ENCODE measurements at regions not wholly inside any gene's neighbourhood (a gene's known extent, or its start where the extent isn't known, plus 50 kb on each side); places are given as distances from the start of the nearest gene placed in this dataset.
"Not testable (repeated sequence)": the region's sequence is repeated elsewhere in the genome, so short reads cannot be mapped to it uniquely, and the experiment has no call there.

GRCh38 chr1:37325509-37326437 is 148.6 kb upstream of the ZC3H12A start:
- DNase-seq, result no peak

DNA sequence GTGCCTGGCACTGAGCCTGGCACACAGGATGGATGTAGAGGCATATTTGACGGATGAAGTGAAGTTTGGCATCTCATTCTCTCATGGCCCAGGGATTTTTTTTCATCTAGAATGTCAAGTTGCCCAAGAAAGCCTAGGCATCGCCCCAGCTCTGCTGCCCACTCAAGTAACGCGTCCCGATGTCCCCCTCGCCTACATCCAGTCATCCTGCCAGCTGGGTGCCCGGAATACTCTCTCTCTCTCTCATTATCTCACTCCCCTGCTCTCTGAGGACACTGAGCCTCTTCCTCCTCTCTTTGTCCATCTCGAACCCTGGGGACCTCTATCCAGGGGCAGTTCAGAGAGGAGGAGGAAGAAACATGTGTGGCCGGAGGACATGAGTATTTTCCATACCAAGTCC is 142.3 kb upstream of the ZC3H12A start:
- no peak for DNase-seq

DNA sequence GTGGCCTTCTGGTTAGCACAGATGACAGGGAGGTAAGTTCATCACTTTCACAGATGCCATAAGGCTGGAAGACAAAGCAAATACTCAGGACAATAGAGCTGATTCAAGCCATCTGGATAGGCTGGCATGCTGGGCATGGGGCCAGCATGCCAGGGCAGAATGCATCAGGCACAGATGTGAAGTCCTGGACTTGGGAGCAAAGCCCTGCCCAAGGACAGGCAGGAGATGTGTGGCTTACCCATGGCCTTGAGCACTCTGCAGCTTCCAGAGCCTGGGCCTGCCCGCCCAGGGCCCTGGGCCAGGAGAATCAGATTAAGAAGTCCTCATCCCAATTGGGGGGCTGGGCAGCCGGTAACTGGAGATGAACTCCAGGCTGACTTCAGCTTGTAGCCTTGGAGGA is 135.7 kb upstream of the ZC3H12A start:
- DNase-seq, result no peak

DNA sequence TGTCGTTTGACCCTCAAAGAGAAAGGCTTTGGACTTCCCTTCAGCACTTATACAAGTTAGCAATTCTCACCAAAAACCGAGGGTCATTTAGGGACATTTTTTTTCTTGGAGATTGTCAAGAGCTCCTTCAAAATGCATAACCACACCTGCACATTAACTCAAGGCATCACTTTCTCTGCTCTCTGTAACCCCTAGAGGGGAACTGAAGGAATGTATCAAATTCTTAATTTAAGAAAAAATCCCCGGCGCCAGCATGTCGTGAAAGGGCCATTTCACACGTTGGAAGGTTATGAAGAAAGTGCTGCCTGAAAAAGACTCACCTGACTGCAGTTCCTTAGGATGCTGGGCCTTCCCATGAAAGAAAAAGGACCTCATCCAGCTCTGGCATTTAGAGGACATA is 131.6 kb upstream of the ZC3H12A start:
- no peak for DNase-seq

- DNase-seq, result no peak
Observed at GRCh38 chr1:37347104-37347649, 127.2 kb upstream of the ZC3H12A start.

DNA sequence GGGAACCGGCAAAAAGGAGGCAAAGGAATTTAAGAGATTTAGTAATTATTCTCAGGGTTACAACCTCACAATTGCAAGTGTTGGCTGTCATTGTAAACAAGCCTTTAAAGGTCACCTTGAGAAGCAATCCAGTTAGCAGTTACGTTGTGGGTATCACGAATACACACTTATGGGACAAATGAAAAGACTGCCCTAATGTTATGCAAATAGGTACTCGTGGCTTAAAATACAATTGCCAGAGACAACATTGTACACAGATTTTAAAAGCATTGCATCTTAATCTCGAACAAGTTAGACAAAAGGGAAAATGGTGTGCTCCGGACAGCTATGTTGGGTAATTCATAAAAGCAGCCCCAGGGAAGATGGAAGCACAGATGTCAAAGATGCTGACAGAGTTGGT is 120.5 kb upstream of the ZC3H12A start:
- DNase-seq, result no peak

DNA sequence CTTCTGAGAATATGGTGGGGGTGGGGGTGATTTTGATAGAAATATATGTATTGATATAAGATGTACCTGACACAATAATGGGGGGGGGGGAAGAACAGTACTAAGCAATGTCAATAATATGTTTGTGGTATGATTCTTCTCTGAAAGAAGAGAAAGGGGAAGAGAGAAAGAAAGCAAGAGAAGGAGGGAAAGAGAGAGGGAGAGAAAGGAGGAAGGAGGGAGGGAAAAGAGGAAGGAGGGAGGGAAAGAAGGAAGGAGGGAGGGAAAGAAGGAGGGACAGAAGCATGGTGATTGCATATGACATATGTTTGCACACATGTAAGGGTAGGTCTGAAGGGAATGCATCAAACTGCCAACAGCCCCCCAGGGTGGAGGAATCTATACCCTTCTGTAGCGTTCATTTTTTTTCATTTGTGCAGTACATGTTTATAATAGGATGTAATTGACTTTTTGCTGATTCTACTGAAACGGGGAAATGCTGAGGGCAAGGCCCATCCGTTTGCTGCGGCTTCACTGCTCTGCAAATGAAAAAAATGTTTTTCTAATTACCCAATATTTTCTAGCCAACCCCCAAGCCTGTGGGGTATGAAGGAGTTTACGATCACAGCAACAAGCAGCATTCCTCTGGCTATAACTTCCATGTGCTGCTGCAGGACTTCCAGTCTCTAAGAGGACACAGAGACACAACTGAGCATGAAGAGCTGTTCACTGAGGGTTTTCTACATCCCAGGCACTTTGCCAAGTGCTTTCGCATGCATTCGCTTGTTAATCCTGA is 119.3 kb upstream of the ZC3H12A start:
- no peak for DNase-seq

GRCh38 chr1:37358992-37359391 is 115.4 kb upstream of the ZC3H12A start:
- no peak for DNase-seq

- no peak for DNase-seq
Observed at GRCh38 chr1:37360011-37360410, 114.4 kb upstream of the ZC3H12A start.

- DNase-seq, result no peak
Observed at GRCh38 chr1:37362594-37363385, 111.6 kb upstream of the ZC3H12A start.

- DNase-seq, result no peak
Observed at GRCh38 chr1:37363535-37363934, 110.8 kb upstream of the ZC3H12A start.

- not testable (repeated sequence) for DNase-seq
Observed at GRCh38 chr1:37368665-37369315, 105.6 kb upstream of the ZC3H12A start.

GRCh38 chr1:37372302-37372701 is 102.1 kb upstream of the ZC3H12A start:
- no peak for DNase-seq

DNA sequence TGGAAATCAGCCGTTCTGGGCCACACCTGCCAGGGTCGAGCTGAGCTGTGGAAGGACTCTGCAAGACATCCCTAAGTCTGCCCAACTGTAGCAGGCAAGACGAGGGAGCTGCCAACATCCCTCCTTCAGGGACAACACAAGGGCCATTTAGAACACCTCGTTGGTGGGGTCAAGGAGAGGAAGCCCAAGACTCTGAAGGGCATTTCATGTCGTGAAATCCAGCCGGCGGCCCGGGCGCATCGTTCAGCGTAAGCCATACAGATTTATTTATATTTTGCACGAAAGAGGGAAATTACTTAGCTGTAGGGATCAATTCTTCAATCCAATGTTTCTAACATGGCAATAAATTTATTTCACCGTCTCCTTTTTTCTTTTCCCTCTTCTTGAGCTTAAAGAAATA is 101.7 kb upstream of the ZC3H12A start:
- no peak for DNase-seq

- no peak for DNase-seq
Observed at GRCh38 chr1:37373413-37373812, 101.0 kb upstream of the ZC3H12A start.

DNA sequence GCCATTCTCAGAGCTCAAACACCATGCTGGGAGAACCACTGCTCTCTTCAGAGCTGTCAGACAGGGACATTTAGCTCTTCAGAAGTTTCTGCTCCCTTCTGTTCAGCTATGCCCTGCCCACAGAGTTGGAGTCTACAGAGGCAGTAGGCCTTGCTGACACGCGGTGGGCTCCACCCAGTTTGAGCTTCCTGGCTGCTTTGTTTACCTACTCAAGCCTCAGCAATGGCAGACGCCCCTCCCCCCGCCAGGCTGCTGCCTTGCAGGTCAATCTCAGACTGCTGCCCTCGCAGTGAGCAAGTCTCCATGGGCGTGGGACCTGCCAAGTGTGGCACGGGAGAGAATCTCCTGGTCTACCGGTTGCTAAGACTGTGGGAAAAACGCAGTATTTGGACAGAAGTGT is 93.8 kb upstream of the ZC3H12A start:
- not testable (repeated sequence) for DNase-seq

- no peak for DNase-seq
Observed at GRCh38 chr1:37387854-37388253, 86.5 kb upstream of the ZC3H12A start.

DNA sequence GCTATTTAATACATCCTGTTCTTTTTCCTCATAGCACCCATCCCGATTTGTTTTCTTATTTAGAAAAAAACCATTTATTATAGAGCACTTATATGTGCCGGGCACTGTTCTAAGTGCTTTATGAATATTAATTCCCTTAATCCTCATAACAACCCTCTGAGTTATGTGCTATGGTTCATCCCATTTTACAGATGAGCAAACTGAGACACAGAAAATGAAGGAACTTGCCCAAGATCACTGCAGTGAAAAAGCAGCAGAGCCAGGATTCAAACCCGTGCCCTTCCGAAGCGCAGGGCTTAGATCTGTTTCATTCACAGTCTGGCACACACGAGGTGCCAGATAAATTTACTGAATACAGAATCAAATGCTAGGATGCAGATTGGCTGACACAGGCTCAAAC is 85.1 kb upstream of the ZC3H12A start:
- no peak for DNase-seq

DNA sequence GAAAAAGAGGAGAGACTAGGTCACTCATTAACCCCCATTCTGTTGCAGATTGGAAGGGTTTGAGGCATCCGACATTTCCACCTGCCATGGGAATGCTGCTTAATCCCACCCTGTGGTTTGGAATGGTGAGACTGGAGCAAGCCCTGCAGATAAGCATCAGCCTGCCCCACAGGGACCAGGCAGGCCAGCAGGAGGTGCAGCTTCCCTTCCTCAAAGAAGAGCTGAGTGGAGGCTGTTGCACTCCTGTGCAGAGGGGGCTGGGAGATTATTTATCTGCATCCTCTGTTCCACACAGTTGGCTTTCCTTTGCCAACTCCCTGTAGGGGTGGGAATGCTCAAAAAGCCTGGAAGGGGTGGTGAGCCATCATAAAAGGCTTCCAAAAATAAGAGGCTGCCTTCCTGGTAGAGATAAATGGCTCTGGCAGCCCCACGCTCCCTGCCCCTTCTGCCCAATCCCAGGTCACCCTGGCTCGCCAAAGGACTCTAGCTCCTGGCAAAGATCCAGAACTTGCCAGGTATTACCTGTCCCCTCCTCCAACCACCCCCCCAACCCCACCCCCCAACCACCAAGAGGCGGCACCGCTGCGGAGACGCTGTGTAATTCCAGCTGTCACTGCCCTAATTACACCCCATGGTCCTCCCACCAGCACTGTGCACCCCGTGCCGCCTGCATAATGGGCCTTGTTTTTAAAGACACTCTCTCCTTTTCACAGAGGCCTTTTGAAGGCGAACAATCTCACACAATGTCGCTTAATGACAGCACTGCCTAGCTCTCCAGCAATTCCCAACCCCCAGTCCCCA is 83.0 kb upstream of the ZC3H12A start:
- DNase-seq, result no peak

- no peak for DNase-seq
Observed at GRCh38 chr1:37392051-37392450, 82.3 kb upstream of the ZC3H12A start.
